ENCODE measurements at regions not wholly inside any gene's neighbourhood (a gene's known extent, or its start where the extent isn't known, plus 50 kb on each side); places are given as distances from the start of the nearest gene placed in this dataset.

DNA sequence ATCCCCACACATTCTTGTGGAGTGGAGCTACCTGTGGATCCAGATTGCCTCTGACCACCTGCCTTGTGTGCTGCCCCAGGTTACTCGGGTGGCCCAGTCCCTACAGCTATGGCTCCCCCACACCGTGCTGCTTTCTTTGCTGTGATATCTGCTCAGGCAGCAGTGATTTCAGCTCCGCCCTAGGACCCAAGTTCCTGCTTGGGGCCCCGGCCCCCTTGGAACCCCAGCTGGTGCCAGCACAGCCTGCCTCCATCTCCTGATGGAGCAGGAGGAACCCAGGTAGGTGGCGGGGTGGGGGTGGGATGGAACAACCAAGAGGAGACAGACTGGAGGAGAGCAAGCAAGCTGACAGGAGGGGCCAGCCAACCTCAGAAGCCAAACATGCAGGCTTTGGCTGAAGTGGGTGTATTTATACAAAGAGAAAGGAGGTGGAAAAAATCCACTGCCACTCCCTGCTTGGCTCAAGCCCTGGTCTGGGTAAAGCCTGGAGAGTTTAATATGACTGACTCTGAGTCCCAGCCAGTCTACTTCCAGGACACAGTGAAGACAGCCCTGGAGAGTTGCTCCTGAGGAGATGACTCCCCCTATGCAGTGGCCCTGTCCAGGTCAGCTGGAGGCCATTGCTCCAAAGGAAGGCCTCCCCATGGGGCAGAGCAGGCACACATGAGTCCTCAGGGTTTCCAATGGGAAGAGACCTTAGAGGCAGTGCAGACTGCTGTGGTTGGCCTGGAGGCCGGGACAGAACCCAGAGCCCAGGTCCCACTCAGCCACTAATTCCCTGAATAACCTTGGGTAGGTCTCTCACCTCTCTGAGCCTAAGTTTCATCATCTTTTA lies 197.1 kb upstream of the MAMLD1 start:
- DNase-seq: no peak

GRCh38 chrX:150167482-150168324 lies 195.4 kb upstream of the MAMLD1 start:
- no peak for DNase-seq

GRCh38 chrX:150182161-150182560 lies 181.0 kb upstream of the MAMLD1 start:
- DNase-seq: no peak

DNA sequence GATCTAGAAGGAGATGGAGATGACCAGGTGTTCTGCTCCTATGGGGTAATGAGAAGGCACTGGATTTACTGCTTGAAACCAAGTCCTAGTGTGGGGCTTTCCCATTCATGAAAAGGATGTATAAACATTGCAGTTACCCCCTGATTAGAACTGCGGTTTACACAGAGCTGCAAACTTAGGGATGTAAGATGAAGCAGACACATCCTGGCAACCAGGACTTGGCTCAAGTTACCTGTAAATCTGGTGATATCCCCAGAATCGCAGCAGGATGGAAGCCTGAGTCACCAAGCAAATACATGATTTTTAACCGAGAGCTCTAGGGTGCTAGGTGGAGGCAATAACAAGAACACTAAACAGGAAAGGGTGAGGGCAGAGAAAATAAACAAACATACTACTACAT lies 178.6 kb upstream of the MAMLD1 start:
- no peak for DNase-seq

GRCh38 chrX:150185766-150186165 lies 177.4 kb upstream of the MAMLD1 start:
- DNase-seq: no peak

DNA sequence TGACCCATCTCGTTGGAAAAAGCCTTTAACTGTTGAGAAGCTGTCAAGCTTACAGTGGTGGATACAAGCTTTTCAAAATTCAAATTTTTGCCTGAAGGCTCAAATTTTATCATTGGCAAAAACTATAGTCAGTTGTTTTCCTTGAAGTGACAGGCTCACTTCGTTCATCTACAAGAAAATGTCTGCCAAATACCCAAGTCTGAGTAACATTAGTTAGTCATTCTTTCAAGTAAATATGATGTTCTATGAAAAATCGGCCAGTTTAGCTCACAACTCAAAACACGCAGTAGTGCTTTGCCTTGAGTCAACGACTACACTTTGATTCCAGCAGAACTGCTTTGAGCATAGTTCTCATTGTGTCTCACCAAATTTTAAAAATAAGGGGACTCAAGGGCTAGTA lies 170.3 kb upstream of the MAMLD1 start:
- no peak for DNase-seq

- no peak for DNase-seq
Measured at GRCh38 chrX:150196285-150196684, 166.8 kb upstream of the MAMLD1 start.

DNA sequence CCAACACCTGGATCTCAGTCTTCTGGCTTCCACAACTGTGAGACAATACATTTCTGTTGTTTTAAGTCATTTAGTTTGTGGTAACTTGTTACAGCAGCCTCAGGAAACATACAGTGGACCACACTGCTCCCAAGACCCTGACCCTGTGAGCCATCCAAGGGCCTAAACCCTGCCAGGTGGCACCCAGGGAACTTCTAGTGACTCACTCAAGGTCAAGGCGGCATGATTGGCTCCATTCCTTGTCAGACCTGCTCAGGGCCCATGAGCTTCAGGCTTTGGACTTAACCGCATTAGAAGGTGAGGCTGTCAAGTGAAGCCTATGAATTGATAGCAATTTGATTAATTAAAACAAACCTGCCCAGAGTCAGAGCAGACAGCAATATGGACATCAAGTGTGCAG lies 165.7 kb upstream of the MAMLD1 start:
- no peak for DNase-seq

GRCh38 chrX:150198776-150199175 lies 164.3 kb upstream of the MAMLD1 start:
- no peak for DNase-seq

- no peak for DNase-seq
Measured at GRCh38 chrX:150199181-150199580, 163.9 kb upstream of the MAMLD1 start.

DNA sequence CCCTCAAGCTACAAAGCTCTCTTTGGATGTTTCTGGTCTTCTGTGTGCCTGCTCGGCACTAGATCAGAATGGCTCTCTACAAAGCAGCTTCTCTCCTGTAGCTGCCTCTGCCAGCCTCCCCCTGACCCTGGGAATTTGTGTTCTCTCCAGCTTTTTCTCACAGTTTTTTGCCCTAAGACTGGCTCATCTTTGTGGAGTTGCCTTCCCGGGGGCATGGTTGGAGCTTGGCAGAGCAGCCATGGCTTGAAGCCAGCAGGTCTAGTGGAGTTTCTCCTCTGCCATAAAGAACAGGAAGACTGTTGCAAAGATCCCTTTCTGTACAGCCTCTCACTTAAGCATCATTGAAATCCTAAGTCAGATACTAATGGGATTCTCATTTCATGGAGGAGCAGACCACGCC lies 163.3 kb upstream of the MAMLD1 start:
- DNase-seq: no peak

GRCh38 chrX:150200361-150200760 lies 162.8 kb upstream of the MAMLD1 start:
- no peak for DNase-seq

- DNase-seq: peak; percentile 22
Measured at GRCh38 chrX:150200820-150201287, 162.3 kb upstream of the MAMLD1 start.

DNA sequence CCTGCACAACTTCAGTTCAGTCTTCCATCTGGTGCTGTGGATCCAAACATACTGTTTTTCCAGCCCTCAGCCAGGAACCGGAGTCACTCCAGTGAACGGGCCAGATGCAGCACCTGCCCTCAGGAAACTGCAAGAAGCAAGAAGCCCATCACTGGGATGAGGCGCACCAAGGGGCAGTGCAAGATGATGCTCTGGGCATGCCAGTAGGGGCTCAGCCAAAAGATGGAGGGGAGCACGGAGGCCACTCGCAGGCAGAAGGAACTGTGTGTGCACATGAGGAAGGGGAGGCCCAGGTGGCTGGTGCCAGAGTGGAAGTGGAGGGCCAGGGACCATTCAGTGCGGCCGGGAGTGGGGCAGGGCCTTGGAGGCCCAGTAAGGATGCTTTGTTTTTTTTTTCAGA lies 161.7 kb upstream of the MAMLD1 start:
- DNase-seq: no peak

DNA sequence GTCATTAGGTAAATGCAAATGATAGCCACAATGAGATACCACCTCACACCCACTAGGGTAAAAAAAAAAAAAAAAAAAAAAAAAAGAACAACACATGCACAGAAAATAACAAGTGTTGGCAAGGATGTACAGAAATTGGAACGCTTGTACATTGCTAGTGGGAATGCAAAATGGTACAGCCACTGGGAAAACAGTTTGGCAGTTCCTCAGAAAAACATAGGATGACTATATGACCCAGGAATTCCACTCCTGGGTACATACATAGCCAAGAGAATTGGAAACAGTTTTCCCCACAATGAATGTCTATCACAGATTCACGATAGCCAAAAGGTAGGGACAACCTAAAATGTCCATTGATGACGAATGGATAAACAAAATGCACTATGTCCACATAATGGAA lies 161.3 kb upstream of the MAMLD1 start:
- no peak for DNase-seq

- no peak for DNase-seq
Measured at GRCh38 chrX:150202641-150203247, 160.4 kb upstream of the MAMLD1 start.

DNA sequence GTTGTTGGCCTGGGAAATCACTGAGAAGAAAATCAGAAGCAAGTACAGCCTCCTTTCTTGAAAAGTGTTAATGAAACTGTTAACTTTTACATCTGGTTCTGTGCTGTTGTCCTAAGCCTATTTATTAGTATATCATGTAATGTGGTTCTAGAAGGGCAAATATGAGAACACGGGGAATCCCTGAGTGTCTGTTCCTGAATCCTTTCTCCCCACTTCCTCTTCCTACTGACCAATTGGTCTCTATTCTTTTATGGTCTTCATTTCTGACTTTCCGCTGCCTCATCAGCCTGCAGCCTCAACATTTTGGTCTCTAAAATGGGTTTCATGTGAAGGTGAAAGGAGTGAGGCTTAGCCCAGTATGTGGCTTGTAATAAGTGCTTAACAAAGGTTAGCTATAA lies 159.9 kb upstream of the MAMLD1 start:
- no peak for DNase-seq

DNA sequence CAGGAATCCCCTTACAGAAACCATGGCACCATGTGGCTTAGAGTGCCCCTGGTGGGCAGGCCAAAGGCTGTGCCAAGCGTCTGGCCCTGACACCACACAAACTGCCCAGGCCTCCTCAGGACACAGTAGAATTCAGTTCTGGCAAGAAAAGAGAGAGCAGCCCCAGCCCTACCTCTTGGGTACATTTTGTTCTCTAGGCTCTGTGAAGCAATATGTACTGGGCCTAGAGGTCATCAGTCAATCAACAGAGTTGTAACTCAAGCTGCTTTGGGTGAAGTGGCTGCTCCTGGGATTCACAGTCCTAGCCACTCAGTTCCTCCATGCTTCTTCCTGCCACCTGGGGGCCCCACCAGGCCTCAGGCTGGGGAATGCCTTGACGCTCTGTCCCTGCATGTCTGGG lies 158.1 kb upstream of the MAMLD1 start:
- DNase-seq: no peak

DNA sequence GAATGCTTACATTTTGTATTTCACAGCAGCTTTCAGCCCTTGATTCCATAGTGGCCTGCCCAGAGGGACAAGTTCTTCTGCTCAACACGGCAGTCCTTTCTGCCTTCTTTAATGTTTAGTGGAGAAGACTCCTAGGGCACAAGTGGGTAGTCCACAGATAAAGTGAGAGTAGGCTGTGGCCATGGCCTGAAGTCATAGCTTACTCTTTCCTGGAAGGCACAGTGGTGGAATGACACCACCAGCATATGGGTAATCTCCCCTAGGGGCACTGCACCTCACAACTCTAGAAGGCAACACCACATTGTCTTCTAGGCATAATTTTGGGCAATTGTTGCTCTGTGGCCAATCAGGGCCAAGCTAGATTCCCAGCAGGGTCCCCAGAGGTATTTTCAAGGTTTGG lies 155.4 kb upstream of the MAMLD1 start:
- no peak for DNase-seq

- DNase-seq: no peak
Measured at GRCh38 chrX:150211988-150212387, 151.1 kb upstream of the MAMLD1 start.

DNA sequence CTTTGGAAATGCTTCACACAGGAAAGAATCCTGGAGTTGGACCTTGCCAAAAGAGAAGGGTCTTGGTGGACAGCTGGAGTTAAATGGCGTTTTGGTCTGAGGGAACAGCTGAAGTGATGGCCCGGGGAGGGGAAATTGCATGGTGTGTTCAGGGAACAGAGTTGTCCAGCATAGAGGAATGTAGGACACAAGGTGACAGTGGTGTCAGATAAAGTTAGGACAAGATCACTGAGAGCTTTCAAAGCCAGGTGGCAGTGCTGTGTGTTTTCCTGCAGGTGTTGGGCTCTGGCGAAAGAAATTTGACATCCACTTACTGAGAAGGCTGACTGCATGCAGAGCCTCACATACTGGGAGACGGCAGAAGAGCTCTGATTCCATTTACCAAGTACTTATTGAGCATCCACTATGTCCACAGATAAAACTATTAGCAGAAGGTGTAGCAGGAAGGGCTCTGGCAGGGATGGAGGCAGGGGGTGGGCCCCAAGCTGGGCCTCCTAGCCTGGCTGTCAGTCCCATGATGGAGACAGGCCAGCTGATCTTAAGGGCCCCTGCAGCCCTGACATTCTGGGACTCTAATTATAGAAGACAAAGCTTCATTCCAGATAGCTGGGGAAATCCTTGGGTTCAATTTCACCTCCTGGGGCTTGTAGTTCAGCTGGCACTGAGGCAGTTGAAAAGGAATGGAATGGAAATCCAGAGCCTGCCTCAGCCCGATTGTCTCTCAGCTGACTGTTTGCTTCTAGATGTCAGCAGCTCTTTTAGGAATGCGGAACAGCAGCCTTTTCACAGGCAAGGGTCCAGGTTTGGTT lies 150.2 kb upstream of the MAMLD1 start:
- DNase-seq: peak; percentile 42

GRCh38 chrX:150213481-150214030 lies 149.6 kb upstream of the MAMLD1 start:
- DNase-seq: no peak
